Fibroblast of lung (primary cell): ENCODE measurements at regions not wholly inside any gene's neighbourhood (a gene's known extent, or its start where the extent isn't known, plus 50 kb on each side); places are given as distances from the start of the nearest gene placed in this dataset.

Experiments
- DNase-seq, 2 donors: peaks; one replicate each; pipeline versions ENCODE4 v3.0.0 to v3.0.0-alpha.2; 2010; ENCODE audit warnings: low read depth in 2 of 2
- H2AFZ ChIP-seq: 2 replicates; pipeline ENCODE4 v1.5.1; 2012; ENCODE audit warnings: low read length, control low read depth, inconsistent platforms
- H3K27ac ChIP-seq: 2 replicates; pipeline ENCODE4 v1.5.1; 2011; ENCODE audit warnings: low read length, control low read depth; ENCODE audit not compliant: insufficient read depth
- H3K27me3 ChIP-seq: 2 replicates; pipeline ENCODE4 v1.5.1; 2011; ENCODE audit warnings: mild to moderate bottlenecking, low read length; ENCODE audit not compliant: control insufficient read depth, insufficient read depth
- H3K36me3 ChIP-seq: 2 replicates; pipeline ENCODE4 v1.5.1; 2011; ENCODE audit warnings: low read length; ENCODE audit not compliant: control insufficient read depth, insufficient read depth
- H3K4me1 ChIP-seq: 2 replicates; pipeline ENCODE4 v1.5.1; 2011; ENCODE audit warnings: low read length; ENCODE audit not compliant: control insufficient read depth, insufficient read depth; ENCODE audit errors: extremely low read depth
- H3K4me2 ChIP-seq: 2 replicates; pipeline ENCODE4 v1.5.1; 2011; ENCODE audit warnings: low read length, control low read depth; ENCODE audit not compliant: insufficient read depth; ENCODE audit errors: extremely low read depth
- H3K4me3 ChIP-seq, 4 experiments: fragments of 200-600 bp in 1 of 4; sonication (generic) in 1 of 4; replicated peaks in 1 of 4; 2 replicates each; pipeline ENCODE4 v1.5.1; 2011 to 2016; ENCODE audit warnings: low read length in 4 of 4, low read depth in 3 of 4, mild to moderate bottlenecking in 3 of 4, control low read depth in 2 of 4, inconsistent platforms in 1 of 4, mixed read lengths in 1 of 4; ENCODE audit not compliant: insufficient read depth in 1 of 4; ENCODE audit errors: control extremely low read depth in 1 of 4
- H3K79me2 ChIP-seq: 2 replicates; pipeline ENCODE4 v1.5.1; 2012; ENCODE audit warnings: mild to moderate bottlenecking, low read length, inconsistent platforms; ENCODE audit not compliant: control insufficient read depth, insufficient read depth
- H3K9ac ChIP-seq: 2 replicates; pipeline ENCODE4 v1.5.1; 2011; ENCODE audit warnings: mild to moderate bottlenecking, low read length, control low read depth; ENCODE audit not compliant: insufficient read depth
- H3K9me3 ChIP-seq: 2 replicates; pipeline ENCODE4 v1.5.1; 2012; ENCODE audit warnings: low read depth, low read length; ENCODE audit not compliant: control insufficient read depth, insufficient read depth
- H4K20me1 ChIP-seq: 2 replicates; pipeline ENCODE4 v1.5.1; 2011; ENCODE audit warnings: low read length; ENCODE audit not compliant: control insufficient read depth, insufficient read depth; ENCODE audit errors: extremely low read depth
- CTCF ChIP-seq, 2 donors: IDR thresholded peaks in 1 of 2; conservative IDR thresholded peaks in 1 of 2; 1 replicate in 1 of 2; 2 replicates in 1 of 2; pipeline ENCODE4 v1.5.1; 2011 to 2012; ENCODE audit warnings: low read length in 2 of 2, control low read depth in 1 of 2, inconsistent platforms in 1 of 2, low read depth in 1 of 2, mild to moderate bottlenecking in 1 of 2
- EZH2 ChIP-seq: IDR thresholded peaks from 2 replicates; pipeline ENCODE4 v1.5.1; 2012; ENCODE audit warnings: low read length, control low read depth, mild to moderate bottlenecking; ENCODE audit errors: missing control alignments

GRCh38 chr18:45251236-45251635 is 364.0 kb upstream of the SLC14A2 start:
- peak in 1 of 2 donors; percentile 36 for DNase-seq
- Histone ChIP-seq H3K9me3 (no peaks in the 10 kb centered on the region), H3K36me3 (no peaks in the 10 kb centered on the region), H3K27ac (no peak overlapping the region), H3K4me1 (peaks cover 31% of the 10 kb centered on the region), H3K4me2 (no peak overlapping the region), H4K20me1 (no peaks in the 10 kb centered on the region), H3K9ac (no peak overlapping the region), H2AFZ (no peak overlapping the region), H3K4me3 (no peak overlapping the region), H3K79me2 (no peaks in the 10 kb centered on the region), H3K27me3 (no peaks in the 10 kb centered on the region)
- TF ChIP-seq CTCF (conservative IDR thresholded peaks at IDR 0.05 in 1 of 2, IDR thresholded peaks at IDR 0.05 in 1 of 2; ENCODE audit: low read depth in 1 of 2, low read length in 2 of 2) (no peak), EZH2 (no peak)

- Histone ChIP-seq H3K9me3 (no peaks in the 10 kb centered on the region), H3K27me3 (no peaks in the 10 kb centered on the region), H3K4me1 (peaks cover 31% of the 10 kb centered on the region), H3K79me2 (no peaks in the 10 kb centered on the region), H3K9ac (no peak overlapping the region), H3K27ac (no peak overlapping the region), H2AFZ (no peak overlapping the region), H3K36me3 (no peaks in the 10 kb centered on the region), H4K20me1 (no peaks in the 10 kb centered on the region), H3K4me3 (no peak overlapping the region), H3K4me2 (no peak overlapping the region)
- TF ChIP-seq EZH2: no peak
- TF ChIP-seq CTCF (conservative IDR thresholded peaks at IDR 0.05 in 1 of 2, IDR thresholded peaks at IDR 0.05 in 1 of 2; ENCODE audit: low read depth in 1 of 2, low read length in 2 of 2): no peak
- DNase-seq: no peak
Observed at GRCh38 chr18:45252474-45252873, 362.8 kb upstream of the SLC14A2 start.

GRCh38 chr18:45253056-45253565 is 362.2 kb upstream of the SLC14A2 start:
- TF ChIP-seq CTCF (conservative IDR thresholded peaks at IDR 0.05 in 1 of 2, IDR thresholded peaks at IDR 0.05 in 1 of 2; ENCODE audit: low read depth in 1 of 2, low read length in 2 of 2) (no peak), EZH2 (no peak)
- DNase-seq: no peak
- H3K4me1 ChIP-seq: peaks cover 28% of the 10 kb centered on the region

More at GRCh38 chr18:45253056-45253565, 362.2 kb upstream of the SLC14A2 start:
- no peaks in the 10 kb centered on the region for H3K27me3 ChIP-seq
- no peaks in the 10 kb centered on the region for H3K36me3 ChIP-seq
- no peak overlapping the region for H3K27ac ChIP-seq
- no peaks in the 10 kb centered on the region for H3K79me2 ChIP-seq
- no peak overlapping the region for H3K9ac ChIP-seq
- H3K4me3 ChIP-seq: no peak overlapping the region
- no peaks in the 10 kb centered on the region for H3K9me3 ChIP-seq
- H3K4me2 ChIP-seq: no peak overlapping the region
- H2AFZ ChIP-seq: no peak overlapping the region
- H4K20me1 ChIP-seq: no peaks in the 10 kb centered on the region
